ENCODE measurements at regions not wholly inside any gene's neighbourhood (a gene's known extent, or its start where the extent isn't known, plus 50 kb on each side); places are given as distances from the start of the nearest gene placed in this dataset.

DNA sequence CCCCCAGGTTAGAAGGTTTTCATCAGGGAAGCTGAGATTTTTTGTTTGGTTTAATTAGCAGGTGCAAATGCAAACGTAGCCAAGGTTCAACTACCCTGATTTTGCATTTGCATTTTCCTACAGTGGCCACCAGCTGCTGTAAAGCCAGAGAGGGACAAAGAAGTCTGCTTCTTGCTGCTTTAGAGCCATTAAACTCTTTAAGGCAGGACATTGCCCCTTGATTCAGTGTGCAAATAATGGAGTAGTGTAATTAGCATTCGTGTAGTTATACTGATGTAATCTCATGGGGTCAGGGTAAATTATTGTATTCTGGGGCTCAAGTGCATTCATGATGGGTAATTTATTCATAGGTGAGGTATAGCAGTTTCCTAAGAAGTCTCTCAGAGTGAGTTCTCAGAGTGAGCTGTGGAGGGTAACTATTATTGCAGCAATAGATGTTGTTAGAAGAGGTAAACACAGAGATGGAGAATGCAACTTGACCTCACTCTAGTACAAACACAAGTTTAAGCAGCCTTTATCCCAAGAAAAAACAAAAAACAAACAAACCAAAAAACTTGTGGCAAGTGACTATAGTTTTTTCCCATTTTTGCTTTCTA, 526.5 kb downstream of the KIF4B start:
- TF ChIP-seq SIRT6 (IDR thresholded peaks at IDR 0.05; ENCODE audit: low read length) (no peak), ASH2L (IDR thresholded peaks at IDR 0.05; ENCODE audit: low read length) (no peak), HDAC2 (IDR thresholded peaks at IDR 0.05; ENCODE audit: borderline replicate concordance in 1 of 2, low read depth in 2 of 2, low read length in 2 of 2) (0 out of 4 replicates have a peak, but pooled peaks of 1 of the 2 experiments have one; percentile 41), NANOG (IDR thresholded peaks at IDR 0.05; ENCODE audit: insufficient read depth, low read depth, low read length, poor library complexity, severe bottlenecking) (peak; percentile 76)
- H2BK120ac ChIP-seq (replicated peaks; ENCODE audit: low read depth, low read length): no peak overlapping the region
- DNase-seq (ENCODE audit: low read depth in 1 of 2, low spot score in 2 of 2): no peak
- peak; percentile 24 for FAIRE-seq
- H3K56ac ChIP-seq (replicated peaks; ENCODE audit: insufficient read length, low read depth, low read length): no peak overlapping the region
- H2BK12ac ChIP-seq (ENCODE audit: low read depth, low read length): no peak overlapping the region
- H3K4me3 ChIP-seq (ENCODE audit: extremely low read depth in 1 of 4, insufficient read depth in 2 of 4, low read depth in 3 of 4, low read length in 4 of 4): 0 out of 8 replicates have a peak overlapping the region, but pooled peaks of 1 of the 4 experiments have one; percentile 17
- H3K79me2 ChIP-seq (ENCODE audit: control insufficient read depth in 1 of 2, insufficient read depth in 2 of 2, low read length in 2 of 2): no peaks in the 10 kb centered on the region
- H4K91ac ChIP-seq (replicated peaks; ENCODE audit: insufficient read length, low read length): no peak overlapping the region
- H3K14ac ChIP-seq (ENCODE audit: insufficient read length): no peak overlapping the region
- no peak overlapping the region for H3K23ac ChIP-seq (ENCODE audit: insufficient read length)
- H3K4me1 ChIP-seq (replicated peaks in 1 of 4; ENCODE audit: control insufficient read depth in 3 of 4, insufficient read depth in 4 of 4, low read length in 3 of 4): peaks cover 0 to 4% (median 3%) of the 10 kb centered on the region in 4 experiments; a peak in 4 of 7 replicates
- H4K20me1 ChIP-seq (replicated peaks in 1 of 2; ENCODE audit: control insufficient read depth in 1 of 2, insufficient read depth in 2 of 2, low read length in 2 of 2): no peaks in the 10 kb centered on the region
- no peak overlapping the region for H3K9ac ChIP-seq (replicated peaks in 1 of 4; ENCODE audit: extremely low read depth in 1 of 4, low read depth in 3 of 4, low read length in 3 of 4)
- H3K23me2 ChIP-seq (ENCODE audit: low read depth, low read length): no peaks in the 10 kb centered on the region
- no peaks in the 10 kb centered on the region for H3K36me3 ChIP-seq (ENCODE audit: control insufficient read depth in 2 of 4, insufficient read depth in 4 of 4, low read length in 3 of 4)
- H3K9me3 ChIP-seq (ENCODE audit: insufficient read depth in 2 of 2, low read depth in 1 of 2, low read length in 1 of 2): no peaks in the 10 kb centered on the region
- no peak overlapping the region for H2AFZ ChIP-seq (ENCODE audit: low read length)
- H3K27me3 ChIP-seq (replicated peaks in 1 of 4; ENCODE audit: control insufficient read depth in 3 of 4, extremely low read depth in 1 of 4, insufficient read depth in 3 of 4, low read length in 3 of 4): no peaks in the 10 kb centered on the region
- 25% methylated on average over 2 of the region's 2 CpGs; no CpG with 5 or more reads in 1 of the 2 experiments for WGBS, 2 experiments (ENCODE audit: extremely low coverage in 1 of 2, insufficient coverage in 1 of 2, insufficient read length in 1 of 2, insufficient replicate concordance in 2 of 2, low coverage in 1 of 2, low lambda C conversion rate in 2 of 2, missing lambda C conversion rate in 1 of 2)
- no peaks in the 10 kb centered on the region for H3K79me1 ChIP-seq (ENCODE audit: low read depth, low read length)
- no peak overlapping the region for H2BK5ac ChIP-seq (ENCODE audit: low read depth, low read length)
- no peak overlapping the region for H4K8ac ChIP-seq (ENCODE audit: extremely low read depth, insufficient read depth, low read length)
- H3K27ac ChIP-seq (ENCODE audit: low read depth, low read length): peak overlapping the region; percentile 44; the same call in 1 of the 2 replicates
- no peak overlapping the region for H2BK20ac ChIP-seq (ENCODE audit: low read length)
- ChIA-PET CTCF (ENCODE audit: partially characterized antibody) (interaction anchor here (0.9 to 1.2 kb wide), 2 partner anchors 23 to 31 kb away, joined by 3 read pairs; no protein-coding TSS in a partner anchor), POLR2A (ENCODE audit: partially characterized antibody) (interaction anchor here (0.9 kb wide), 1 partner anchor 130 kb away, joined by 3 read pairs; no protein-coding TSS in a partner anchor)
- peak overlapping the region; percentile 13 to 48; a peak in 3 of 4 replicates for H3K4me2 ChIP-seq (ENCODE audit: insufficient read depth in 1 of 2, low read depth in 2 of 2, low read length in 2 of 2)
- no peak overlapping the region for H2AK5ac ChIP-seq (ENCODE audit: low read depth, low read length)
- H4K5ac ChIP-seq (ENCODE audit: insufficient read length, low read depth, low read length): no peak overlapping the region
- H2BK15ac ChIP-seq (ENCODE audit: low read length): no peak overlapping the region
- H3K4ac ChIP-seq (replicated peaks; ENCODE audit: insufficient read length, low read depth, low read length): no peak overlapping the region
- no peak overlapping the region for H3K18ac ChIP-seq (ENCODE audit: extremely low read depth, low read length)

Measured in H1 (cell line).